Hematopoietic multipotent progenitor cell treated with erythropoietin and hydrocortisone succinate and interleukin-3 and kit ligand, for 8 days (in vitro differentiated cells): ENCODE measurements at regions not wholly inside any gene's neighbourhood (a gene's known extent, or its start where the extent isn't known, plus 50 kb on each side); places are given as distances from the start of the nearest gene placed in this dataset.
"Not testable (repeated sequence)": the region's sequence is repeated elsewhere in the genome, so short reads cannot be mapped to it uniquely, and the experiment has no call there.

Experiments
- DNase-seq: peaks from one replicate; pipeline ENCODE4 v3.0.0-alpha.2; 2015

- DNase-seq: no peak
These were observed 261.2 kb downstream of the TAF11L14 start for GRCh38 chr5:17895288-17896033.

- DNase-seq: no peak
These were observed 262.3 kb downstream of the TAF11L14 start for GRCh38 chr5:17896605-17897004.

GRCh38 chr5:17897776-17898175 is 263.5 kb downstream of the TAF11L14 start:
- no peak for DNase-seq

GRCh38 chr5:17898766-17899165 is 264.5 kb downstream of the TAF11L14 start:
- no peak for DNase-seq

GRCh38 chr5:17907094-17907493 is 272.8 kb downstream of the TAF11L14 start:
- no peak for DNase-seq

- DNase-seq: no peak
These were observed 276.1 kb downstream of the TAF11L14 start for GRCh38 chr5:17910318-17910717.

- no peak for DNase-seq
These were observed 278.5 kb downstream of the TAF11L14 start for GRCh38 chr5:17912794-17913193.

- DNase-seq: peak; percentile 1
These were observed 282.2 kb downstream of the TAF11L14 start for GRCh38 chr5:17916446-17916845.

- DNase-seq: no peak
These were observed 283.2 kb downstream of the TAF11L14 start for GRCh38 chr5:17917465-17917864.

GRCh38 chr5:17918373-17919104 is 284.3 kb downstream of the TAF11L14 start:
- no peak for DNase-seq

- DNase-seq: no peak
These were observed 291.0 kb downstream of the TAF11L14 start for GRCh38 chr5:17925276-17925675.

GRCh38 chr5:17928581-17928981 is 294.3 kb downstream of the TAF11L14 start:
- DNase-seq: no peak

GRCh38 chr5:17929171-17929570 is 294.9 kb downstream of the TAF11L14 start:
- DNase-seq: no peak

- DNase-seq: no peak
These were observed 296.1 kb downstream of the TAF11L14 start for GRCh38 chr5:17930346-17930745.

- DNase-seq: no peak
These were observed 309.8 kb downstream of the TAF11L14 start for GRCh38 chr5:17944046-17944445.

- DNase-seq: no peak
These were observed 312.8 kb downstream of the TAF11L14 start for GRCh38 chr5:17947029-17947428.

- peak; percentile 4 for DNase-seq
These were observed 317.3 kb downstream of the TAF11L14 start for GRCh38 chr5:17951392-17952169.

GRCh38 chr5:17952231-17952630 is 318.0 kb downstream of the TAF11L14 start:
- no peak for DNase-seq

GRCh38 chr5:17964067-17964466 is 329.8 kb downstream of the TAF11L14 start:
- no peak for DNase-seq

- DNase-seq: no peak
These were observed 332.6 kb downstream of the TAF11L14 start for GRCh38 chr5:17966640-17967402.

- no peak for DNase-seq
These were observed 342.1 kb downstream of the TAF11L14 start for GRCh38 chr5:17976404-17976803.

- DNase-seq: no peak
These were observed 344.7 kb downstream of the TAF11L14 start for GRCh38 chr5:17978954-17979353.

GRCh38 chr5:17982626-17983025 is 348.4 kb downstream of the TAF11L14 start:
- not testable (repeated sequence) for DNase-seq
